ENCODE measurements at regions not wholly inside any gene's neighbourhood (a gene's known extent, or its start where the extent isn't known, plus 50 kb on each side); places are given as distances from the start of the nearest gene placed in this dataset.
"Not testable (repeated sequence)": the region's sequence is repeated elsewhere in the genome, so short reads cannot be mapped to it uniquely, and the experiment has no call there.

- Histone ChIP-seq H3K9ac (ENCODE audit: low read depth, low read length) (no peak overlapping the region), H3K27ac (ENCODE audit: low read depth, low read length) (no peak overlapping the region)
These were observed 1898.0 kb upstream of the PCDH7 start for GRCh38 chr4:28822163-28822562.

GRCh38 chr4:28827866-28828265 lies 1892.3 kb upstream of the PCDH7 start:
- Histone ChIP-seq H3K4me1 (ENCODE audit: control insufficient read depth, insufficient read depth, low read length) (no peaks in the 10 kb centered on the region), H3K9me3 (ENCODE audit: control insufficient read depth, insufficient read depth, low read length) (no peaks in the 10 kb centered on the region; the same call in 1 of the 2 replicates), H3K36me3 (ENCODE audit: control insufficient read depth, insufficient read depth, low read length) (no peaks in the 10 kb centered on the region), H3K9ac (ENCODE audit: low read depth, low read length) (no peak overlapping the region), H3K27ac (ENCODE audit: low read depth, low read length) (no peak overlapping the region), H3K4me3 (ENCODE audit: low read depth, low read length) (no peak overlapping the region), H3K27me3 (ENCODE audit: control insufficient read depth, insufficient read depth, low read length) (no peaks in the 10 kb centered on the region)

More at GRCh38 chr4:28822163-28822562, 1898.0 kb upstream of the PCDH7 start:
- no peak overlapping the region for H3K4me3 ChIP-seq (ENCODE audit: low read depth, low read length)
- H3K36me3 ChIP-seq (ENCODE audit: control insufficient read depth, insufficient read depth, low read length) = no peaks in the 10 kb centered on the region
- no peaks in the 10 kb centered on the region for H3K27me3 ChIP-seq (ENCODE audit: control insufficient read depth, insufficient read depth, low read length)
- H3K9me3 ChIP-seq (ENCODE audit: control insufficient read depth, insufficient read depth, low read length) = no peaks in the 10 kb centered on the region
- no peaks in the 10 kb centered on the region for H3K4me1 ChIP-seq (ENCODE audit: control insufficient read depth, insufficient read depth, low read length)

GRCh38 chr4:28831867-28832266 lies 1888.3 kb upstream of the PCDH7 start:
- H3K36me3 ChIP-seq (ENCODE audit: control insufficient read depth, insufficient read depth, low read length) = no peaks in the 10 kb centered on the region
- no peak overlapping the region for H3K27ac ChIP-seq (ENCODE audit: low read depth, low read length)
- H3K4me1 ChIP-seq (ENCODE audit: control insufficient read depth, insufficient read depth, low read length) = 0 out of 2 replicates have a peak, but pooled peaks cover 4% of the 10 kb centered on the region

GRCh38 chr4:28832444-28832843 lies 1887.7 kb upstream of the PCDH7 start:
- no peak overlapping the region for H3K27ac ChIP-seq (ENCODE audit: low read depth, low read length)

More at GRCh38 chr4:28831867-28832266, 1888.3 kb upstream of the PCDH7 start:
- Histone ChIP-seq H3K4me3 (ENCODE audit: low read depth, low read length) (no peak overlapping the region), H3K9me3 (ENCODE audit: control insufficient read depth, insufficient read depth, low read length) (no peaks in the 10 kb centered on the region; the same call in 1 of the 2 replicates), H3K27me3 (ENCODE audit: control insufficient read depth, insufficient read depth, low read length) (no peaks in the 10 kb centered on the region), H3K9ac (ENCODE audit: low read depth, low read length) (no peak overlapping the region)

GRCh38 chr4:28834120-28834519 lies 1886.0 kb upstream of the PCDH7 start:
- H3K9ac ChIP-seq (ENCODE audit: low read depth, low read length) = no peak overlapping the region
- H3K27me3 ChIP-seq (ENCODE audit: control insufficient read depth, insufficient read depth, low read length) = no peaks in the 10 kb centered on the region
- H3K36me3 ChIP-seq (ENCODE audit: control insufficient read depth, insufficient read depth, low read length) = no peaks in the 10 kb centered on the region
- 0 out of 2 replicates have a peak, but pooled peaks cover 4% of the 10 kb centered on the region for H3K4me1 ChIP-seq (ENCODE audit: control insufficient read depth, insufficient read depth, low read length)
- H3K27ac ChIP-seq (ENCODE audit: low read depth, low read length) = no peak overlapping the region
- no peak overlapping the region for H3K4me3 ChIP-seq (ENCODE audit: low read depth, low read length)
- no peaks in the 10 kb centered on the region; the same call in 1 of the 2 replicates for H3K9me3 ChIP-seq (ENCODE audit: control insufficient read depth, insufficient read depth, low read length)

More at GRCh38 chr4:28832444-28832843, 1887.7 kb upstream of the PCDH7 start:
- Histone ChIP-seq H3K9ac (ENCODE audit: low read depth, low read length) (no peak overlapping the region), H3K36me3 (ENCODE audit: control insufficient read depth, insufficient read depth, low read length) (no peaks in the 10 kb centered on the region), H3K27me3 (ENCODE audit: control insufficient read depth, insufficient read depth, low read length) (no peaks in the 10 kb centered on the region), H3K4me1 (ENCODE audit: control insufficient read depth, insufficient read depth, low read length) (0 out of 2 replicates have a peak, but pooled peaks cover 4% of the 10 kb centered on the region), H3K4me3 (ENCODE audit: low read depth, low read length) (no peak overlapping the region), H3K9me3 (ENCODE audit: control insufficient read depth, insufficient read depth, low read length) (no peaks in the 10 kb centered on the region; the same call in 1 of the 2 replicates)

GRCh38 chr4:28835501-28835900 lies 1884.7 kb upstream of the PCDH7 start:
- H3K36me3 ChIP-seq (ENCODE audit: control insufficient read depth, insufficient read depth, low read length) = no peaks in the 10 kb centered on the region
- H3K27me3 ChIP-seq (ENCODE audit: control insufficient read depth, insufficient read depth, low read length) = no peaks in the 10 kb centered on the region
- H3K4me1 ChIP-seq (ENCODE audit: control insufficient read depth, insufficient read depth, low read length) = 0 out of 2 replicates have a peak, but pooled peaks cover 4% of the 10 kb centered on the region
- H3K27ac ChIP-seq (ENCODE audit: low read depth, low read length) = no peak overlapping the region
- H3K9ac ChIP-seq (ENCODE audit: low read depth, low read length) = no peak overlapping the region
- no peaks in the 10 kb centered on the region for H3K9me3 ChIP-seq (ENCODE audit: control insufficient read depth, insufficient read depth, low read length)
- H3K4me3 ChIP-seq (ENCODE audit: low read depth, low read length) = no peak overlapping the region

GRCh38 chr4:28842271-28842670 lies 1877.9 kb upstream of the PCDH7 start:
- H3K4me1 ChIP-seq (ENCODE audit: control insufficient read depth, insufficient read depth, low read length) = no peaks in the 10 kb centered on the region
- H3K27me3 ChIP-seq (ENCODE audit: control insufficient read depth, insufficient read depth, low read length) = no peaks in the 10 kb centered on the region
- H3K4me3 ChIP-seq (ENCODE audit: low read depth, low read length) = no peak overlapping the region
- no peak overlapping the region for H3K9ac ChIP-seq (ENCODE audit: low read depth, low read length)
- H3K9me3 ChIP-seq (ENCODE audit: control insufficient read depth, insufficient read depth, low read length) = no peaks in the 10 kb centered on the region
- no peak overlapping the region for H3K27ac ChIP-seq (ENCODE audit: low read depth, low read length)
- no peaks in the 10 kb centered on the region for H3K36me3 ChIP-seq (ENCODE audit: control insufficient read depth, insufficient read depth, low read length)

- Histone ChIP-seq H3K27ac (ENCODE audit: low read depth, low read length) (no peak overlapping the region), H3K36me3 (ENCODE audit: control insufficient read depth, insufficient read depth, low read length) (no peaks in the 10 kb centered on the region), H3K9ac (ENCODE audit: low read depth, low read length) (no peak overlapping the region), H3K27me3 (ENCODE audit: control insufficient read depth, insufficient read depth, low read length) (no peaks in the 10 kb centered on the region), H3K4me3 (ENCODE audit: low read depth, low read length) (no peak overlapping the region), H3K9me3 (ENCODE audit: control insufficient read depth, insufficient read depth, low read length) (no peaks in the 10 kb centered on the region), H3K4me1 (ENCODE audit: control insufficient read depth, insufficient read depth, low read length) (no peaks in the 10 kb centered on the region)
These were observed 1875.0 kb upstream of the PCDH7 start for GRCh38 chr4:28845158-28845557.

GRCh38 chr4:28857028-28857427 lies 1863.1 kb upstream of the PCDH7 start:
- not testable (repeated sequence) for H3K27ac ChIP-seq (ENCODE audit: low read depth, low read length); H3K4me1 ChIP-seq (ENCODE audit: control insufficient read depth, insufficient read depth, low read length); H3K27me3 ChIP-seq (ENCODE audit: control insufficient read depth, insufficient read depth, low read length); H3K36me3 ChIP-seq (ENCODE audit: control insufficient read depth, insufficient read depth, low read length); H3K9ac ChIP-seq (ENCODE audit: low read depth, low read length); H3K4me3 ChIP-seq (ENCODE audit: low read depth, low read length)
- peaks cover 10% of the 10 kb centered on the region; the same call in 1 of the 2 replicates for H3K9me3 ChIP-seq (ENCODE audit: control insufficient read depth, insufficient read depth, low read length)

- H3K9ac ChIP-seq (ENCODE audit: low read depth, low read length) = no peak overlapping the region
- H3K4me3 ChIP-seq (ENCODE audit: low read depth, low read length) = no peak overlapping the region
- no peaks in the 10 kb centered on the region for H3K9me3 ChIP-seq (ENCODE audit: control insufficient read depth, insufficient read depth, low read length)
- no peaks in the 10 kb centered on the region for H3K27me3 ChIP-seq (ENCODE audit: control insufficient read depth, insufficient read depth, low read length)
- H3K36me3 ChIP-seq (ENCODE audit: control insufficient read depth, insufficient read depth, low read length) = no peaks in the 10 kb centered on the region
- no peak overlapping the region for H3K27ac ChIP-seq (ENCODE audit: low read depth, low read length)
- no peaks in the 10 kb centered on the region for H3K4me1 ChIP-seq (ENCODE audit: control insufficient read depth, insufficient read depth, low read length)
These were observed 1851.3 kb upstream of the PCDH7 start for GRCh38 chr4:28868841-28869240.

GRCh38 chr4:28879178-28879577 lies 1841.0 kb upstream of the PCDH7 start:
- no peaks in the 10 kb centered on the region for H3K36me3 ChIP-seq (ENCODE audit: control insufficient read depth, insufficient read depth, low read length)
- peaks cover 6% of the 10 kb centered on the region; the same call in 1 of the 2 replicates for H3K4me1 ChIP-seq (ENCODE audit: control insufficient read depth, insufficient read depth, low read length)
- H3K4me3 ChIP-seq (ENCODE audit: low read depth, low read length) = no peak overlapping the region
- no peaks in the 10 kb centered on the region for H3K9me3 ChIP-seq (ENCODE audit: control insufficient read depth, insufficient read depth, low read length)
- H3K27ac ChIP-seq (ENCODE audit: low read depth, low read length) = no peak overlapping the region
- H3K27me3 ChIP-seq (ENCODE audit: control insufficient read depth, insufficient read depth, low read length) = no peaks in the 10 kb centered on the region
- no peak overlapping the region for H3K9ac ChIP-seq (ENCODE audit: low read depth, low read length)

Measured in HUES48 (cell line).